ENCODE measurements at regions not wholly inside any gene's neighbourhood (a gene's known extent, or its start where the extent isn't known, plus 50 kb on each side); places are given as distances from the start of the nearest gene placed in this dataset.

DNA sequence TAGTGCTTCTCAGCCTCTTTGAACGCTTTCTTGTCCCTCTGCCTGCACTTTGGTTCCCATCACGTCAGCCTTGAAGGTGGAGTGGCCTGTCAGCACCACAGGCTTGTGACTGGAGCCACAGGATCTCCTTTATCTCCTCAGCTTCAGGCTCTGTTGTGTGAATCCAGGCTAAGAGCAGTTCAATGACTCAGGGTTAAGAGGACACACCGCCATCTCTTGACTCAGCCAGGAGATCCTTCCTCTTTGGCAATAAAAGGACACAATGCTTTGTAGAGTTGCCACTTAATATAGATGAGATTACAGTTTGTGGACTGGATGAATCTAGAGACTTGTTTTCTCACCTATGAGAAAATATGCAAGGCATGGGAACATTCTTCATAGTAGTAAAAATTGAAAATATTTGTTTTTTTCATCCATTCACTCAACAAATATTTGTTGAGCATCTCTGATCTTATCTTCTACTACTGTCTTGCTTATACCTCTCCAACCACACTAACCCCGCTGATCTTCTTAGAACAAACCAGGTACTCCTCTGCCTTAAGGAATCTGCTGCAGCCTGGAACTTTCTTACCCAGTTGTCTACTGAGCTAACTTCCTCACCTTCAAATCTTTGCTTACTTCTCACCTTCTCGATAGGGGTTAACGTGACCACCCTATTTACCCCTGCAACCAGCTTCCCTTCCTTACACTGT is 62.3 kb downstream of the UCHL1 start:
- DNase-seq (ENCODE audit: low read depth in 4 of 4, low spot score in 2 of 4): no peak

DNA sequence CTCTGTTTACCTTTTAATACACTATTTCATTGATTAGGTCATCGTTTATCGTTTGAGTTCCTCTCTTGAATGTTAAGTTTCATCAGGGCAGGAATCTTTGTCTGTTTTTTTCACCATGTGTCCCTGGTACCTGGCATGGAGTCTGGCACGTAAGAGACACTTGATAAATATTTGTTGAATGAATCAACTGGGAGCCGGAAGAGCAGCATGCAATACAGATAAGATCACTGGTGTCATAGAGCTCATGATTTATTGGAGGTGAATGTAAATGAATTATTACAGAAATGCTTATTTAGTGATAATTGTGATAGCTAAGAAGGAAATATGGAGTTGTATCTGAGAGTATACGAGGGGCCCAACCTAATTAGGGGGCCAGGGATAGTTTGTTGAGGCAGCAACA is 62.8 kb downstream of the UCHL1 start:
- no peak for DNase-seq (ENCODE audit: low read depth in 4 of 4, low spot score in 2 of 4)

DNA sequence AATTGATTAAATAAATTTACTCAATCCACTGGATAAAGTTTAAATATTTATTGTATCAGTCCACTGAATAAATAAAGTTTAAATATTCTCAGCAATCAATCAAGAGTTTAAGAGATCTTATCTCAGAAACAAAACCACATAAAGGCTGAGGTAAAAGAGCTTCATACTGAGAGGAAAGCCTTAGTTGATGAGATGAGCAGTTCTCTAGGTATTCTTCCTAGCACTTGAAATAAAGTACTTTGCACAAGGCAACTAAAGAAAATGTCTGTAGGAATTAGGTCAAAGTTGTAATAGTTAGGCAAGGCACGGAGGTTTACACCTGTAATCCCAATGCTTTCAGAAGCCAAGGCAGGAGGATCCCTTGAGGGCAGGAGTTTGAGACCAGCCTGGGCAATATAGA is 63.5 kb downstream of the UCHL1 start:
- no peak for DNase-seq (ENCODE audit: low read depth in 4 of 4, low spot score in 2 of 4)

DNA sequence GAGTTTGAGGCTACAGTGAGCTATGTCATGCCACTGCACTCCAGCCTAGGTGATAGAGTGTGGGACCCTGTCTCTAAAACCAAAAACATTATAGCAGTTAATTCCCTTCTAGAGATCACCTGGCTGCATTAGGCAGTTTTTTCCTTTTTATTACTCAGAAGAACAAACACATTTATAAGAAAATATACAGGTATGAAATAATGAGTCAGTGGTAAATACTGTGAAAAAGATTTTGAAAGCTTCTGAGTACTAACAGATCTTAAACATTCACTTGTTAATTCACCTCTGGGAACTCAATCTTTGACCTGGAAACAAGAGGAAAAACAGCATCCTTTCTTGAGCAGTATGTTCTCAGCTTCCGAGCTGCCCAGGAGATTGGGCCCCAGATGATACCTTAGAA is 64.1 kb downstream of the UCHL1 start:
- no peak for DNase-seq (ENCODE audit: low read depth in 4 of 4, low spot score in 2 of 4)

DNA sequence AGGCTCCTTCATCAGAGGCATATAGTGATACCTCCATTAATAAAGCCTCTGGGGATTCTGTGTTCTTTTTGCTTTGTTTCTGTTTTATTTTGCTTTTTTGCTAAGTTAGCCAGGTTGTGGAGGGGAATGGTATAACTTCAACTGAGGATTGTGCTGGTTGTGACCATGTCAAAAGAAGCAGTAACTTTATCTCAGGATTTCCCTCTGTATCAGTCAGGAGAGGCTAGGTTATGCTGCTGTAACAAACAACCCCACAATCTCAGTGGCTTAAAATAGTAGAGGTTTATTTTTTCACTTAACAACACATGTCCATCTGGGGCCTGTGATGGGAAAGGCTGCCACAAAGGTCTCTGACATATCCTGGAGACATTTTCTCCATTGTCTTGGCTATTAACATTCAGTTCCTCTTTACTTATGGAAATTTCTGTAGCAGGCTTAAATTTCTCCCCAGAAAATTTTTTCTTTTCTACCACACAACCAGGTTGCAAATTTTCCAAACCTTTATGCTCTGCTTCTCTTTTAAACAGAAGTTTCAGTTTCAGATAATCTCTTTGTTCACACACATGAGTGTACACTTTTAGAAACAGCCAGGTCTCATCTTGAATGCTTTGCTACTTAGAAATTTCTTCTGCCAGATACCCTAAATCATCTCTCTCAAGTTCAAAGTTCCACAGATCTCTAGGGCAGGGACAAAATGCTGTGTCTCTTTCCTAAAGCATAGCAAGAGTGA is 64.7 kb downstream of the UCHL1 start:
- DNase-seq (ENCODE audit: low read depth in 4 of 4, low spot score in 2 of 4): no peak

DNA sequence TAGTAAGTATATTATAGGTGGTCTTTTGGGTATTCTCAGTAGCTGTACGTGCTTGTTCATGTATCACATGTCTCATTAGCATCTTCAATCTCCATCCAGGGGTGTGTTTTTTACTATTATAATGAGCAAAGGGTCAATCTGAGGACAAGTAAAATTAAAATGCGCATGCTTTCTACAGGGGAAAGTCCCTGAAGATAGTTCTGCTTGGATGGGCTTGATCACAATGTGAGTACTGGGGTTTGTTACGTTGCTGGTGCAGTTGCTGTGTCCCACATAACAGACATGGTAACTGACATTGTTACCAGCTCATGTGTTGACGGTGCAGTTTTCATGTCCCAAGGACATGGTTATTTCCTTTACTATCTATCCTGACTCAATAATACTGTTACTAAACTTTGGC is 65.9 kb downstream of the UCHL1 start:
- DNase-seq (ENCODE audit: low read depth in 4 of 4, low spot score in 2 of 4): no peak

DNA sequence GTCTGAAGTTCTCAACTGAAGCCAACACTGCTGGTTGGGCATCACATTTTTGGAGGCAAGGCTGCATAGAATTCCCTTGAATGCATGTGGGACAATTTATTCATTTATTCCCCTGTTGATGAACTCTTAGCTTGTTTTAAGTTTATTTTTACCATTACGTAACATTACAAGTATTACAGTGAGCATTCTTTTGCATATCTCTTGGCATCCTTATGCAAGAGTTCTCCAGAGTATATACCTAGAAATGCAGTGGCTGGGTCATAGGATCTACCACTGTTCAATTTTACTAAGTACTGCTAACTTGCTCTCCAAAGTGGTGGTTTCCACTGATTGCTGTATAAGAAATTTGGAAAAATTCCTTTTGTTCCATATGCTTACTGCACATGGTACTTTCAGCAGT is 66.5 kb downstream of the UCHL1 start:
- no peak for DNase-seq (ENCODE audit: low read depth in 4 of 4, low spot score in 2 of 4)

DNA sequence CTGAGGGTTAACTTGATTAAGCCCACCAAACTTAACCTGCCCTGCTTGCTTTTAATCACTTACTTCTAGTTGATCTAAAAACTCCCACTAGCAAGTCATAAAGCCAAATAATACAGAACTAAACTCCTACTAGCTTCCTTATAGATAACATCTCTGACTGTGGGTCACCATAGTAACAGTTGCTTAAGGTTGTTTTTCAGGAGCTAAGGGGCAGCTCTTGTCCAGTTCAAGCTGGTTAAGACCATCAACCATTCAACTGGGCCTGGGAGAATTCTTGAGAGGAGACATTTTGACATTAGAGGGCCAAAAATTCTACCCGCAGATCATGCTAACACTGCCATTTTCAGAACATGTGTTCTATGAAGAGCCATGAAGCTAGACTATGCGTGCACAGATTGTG is 67.0 kb downstream of the UCHL1 start:
- DNase-seq (ENCODE audit: low read depth in 4 of 4, low spot score in 2 of 4): peak in 1 of 4 donors; percentile 17

DNA sequence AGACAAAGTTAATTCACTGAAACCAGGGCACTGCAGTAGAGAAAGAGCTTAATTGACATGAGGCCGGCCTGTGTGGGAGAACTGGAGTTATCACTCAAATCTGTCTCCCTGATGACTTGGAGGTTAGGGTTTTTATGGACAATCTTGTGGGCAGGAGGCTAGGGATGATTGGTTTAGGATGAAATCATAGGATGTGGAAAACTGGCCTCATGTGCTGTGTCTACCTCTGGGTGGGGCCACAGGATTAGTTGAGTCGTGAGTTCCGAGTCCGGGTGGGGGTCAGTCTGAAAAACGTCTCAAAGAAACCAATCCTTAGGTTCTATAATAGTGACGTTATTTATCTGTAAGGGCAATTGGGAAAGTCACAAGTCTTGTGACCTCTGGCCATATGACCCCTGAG is 68.1 kb downstream of the UCHL1 start:
- DNase-seq (ENCODE audit: low read depth in 4 of 4, low spot score in 2 of 4): no peak

DNA sequence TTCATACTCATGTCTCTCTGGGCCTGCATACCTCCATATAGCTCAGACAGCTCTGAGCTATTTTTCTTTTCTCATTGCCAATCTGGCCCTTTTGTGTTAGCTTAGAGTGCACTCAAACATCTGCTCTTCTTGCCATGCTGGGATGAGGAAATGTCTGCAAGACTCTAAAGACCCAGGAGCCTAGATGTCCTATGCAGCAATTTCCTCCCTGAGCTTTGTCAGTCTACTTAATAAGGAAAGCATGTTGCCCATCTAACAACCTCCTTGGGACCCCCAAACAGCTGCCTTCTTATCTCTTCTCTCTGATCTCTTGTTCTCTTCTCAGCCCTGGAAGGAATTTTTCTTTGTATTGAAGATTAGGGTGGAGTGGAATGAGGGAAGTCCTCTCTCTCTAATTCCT is 69.2 kb downstream of the UCHL1 start:
- DNase-seq (ENCODE audit: low read depth in 4 of 4, low spot score in 2 of 4): no peak

DNA sequence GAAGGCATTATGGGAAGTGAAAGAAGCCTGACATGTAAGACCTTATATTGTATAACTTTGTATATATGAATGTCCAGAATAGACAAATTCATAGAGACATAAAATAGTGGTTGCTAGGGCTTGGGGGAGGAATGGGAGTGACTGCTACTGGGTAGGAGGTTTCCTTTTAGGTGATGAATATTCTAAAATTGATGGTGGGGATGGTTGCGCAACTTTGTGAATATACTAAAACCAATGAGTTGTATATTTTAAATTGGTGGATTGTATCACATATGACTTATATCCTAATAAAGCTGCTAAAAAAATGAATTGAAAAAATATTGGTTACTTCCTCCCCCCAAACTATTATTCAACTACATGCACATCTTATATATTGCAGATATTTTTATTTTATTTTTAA is 70.0 kb downstream of the UCHL1 start:
- DNase-seq (ENCODE audit: low read depth in 4 of 4, low spot score in 2 of 4): no peak

DNA sequence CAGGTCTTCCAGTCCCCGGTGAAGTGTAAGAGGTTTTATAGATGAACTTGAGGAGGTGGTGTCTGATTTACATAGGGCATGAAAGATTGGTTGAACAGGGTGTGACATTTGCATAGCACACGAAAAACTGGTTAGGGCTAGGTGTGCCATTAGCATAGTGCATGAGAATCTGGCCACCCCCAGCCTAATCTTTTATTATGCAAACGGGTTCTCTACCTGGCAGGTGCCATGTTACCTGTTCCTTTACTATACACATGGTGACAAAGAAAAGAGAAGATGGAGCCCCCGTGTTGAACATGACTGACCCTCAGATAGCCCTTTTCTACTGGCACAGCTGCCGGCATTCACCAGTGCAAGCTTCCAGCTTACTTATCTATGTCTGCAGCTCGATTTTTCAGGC is 71.0 kb downstream of the UCHL1 start:
- DNase-seq (ENCODE audit: low read depth in 4 of 4, low spot score in 2 of 4): no peak

DNA sequence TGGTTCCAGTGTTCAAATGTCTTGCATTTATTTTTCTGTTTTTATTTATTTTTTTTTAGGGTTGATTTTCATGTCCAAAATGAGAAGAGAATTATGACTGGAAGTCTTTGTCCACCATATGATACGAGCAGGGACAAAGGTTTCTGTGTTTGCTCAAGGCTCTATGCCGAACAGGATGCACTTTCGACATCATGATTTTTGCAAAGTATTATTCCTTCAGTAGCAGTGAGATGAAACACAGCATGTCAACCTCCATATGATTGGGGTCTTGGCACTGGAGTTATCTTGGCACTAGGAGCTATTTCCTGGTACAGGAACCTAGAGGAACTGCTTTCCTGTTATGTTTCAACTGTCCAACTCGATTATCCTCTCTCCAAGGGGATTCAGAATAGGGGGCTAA is 72.6 kb downstream of the UCHL1 start:
- DNase-seq (ENCODE audit: low read depth in 4 of 4, low spot score in 2 of 4): no peak

DNA sequence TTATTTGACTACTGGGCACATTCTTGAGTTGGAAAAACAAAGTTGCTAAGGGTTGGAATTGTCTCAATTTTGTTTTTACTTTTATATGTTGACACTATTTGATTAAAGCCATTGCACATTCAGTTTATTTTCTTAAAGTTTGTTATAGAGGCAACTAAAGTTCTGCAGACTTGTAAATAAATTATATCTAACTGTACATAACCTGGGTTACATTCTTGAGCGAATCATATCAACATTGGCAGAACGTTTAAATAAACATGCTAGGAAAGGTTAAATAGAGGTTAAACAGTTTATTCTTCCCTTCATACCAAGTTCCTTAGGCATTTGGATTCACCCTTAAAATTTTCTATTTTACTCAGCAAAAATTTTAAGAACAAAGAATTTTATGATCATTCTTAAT is 74.5 kb downstream of the UCHL1 start:
- DNase-seq (ENCODE audit: low read depth in 4 of 4, low spot score in 2 of 4): no peak

DNA sequence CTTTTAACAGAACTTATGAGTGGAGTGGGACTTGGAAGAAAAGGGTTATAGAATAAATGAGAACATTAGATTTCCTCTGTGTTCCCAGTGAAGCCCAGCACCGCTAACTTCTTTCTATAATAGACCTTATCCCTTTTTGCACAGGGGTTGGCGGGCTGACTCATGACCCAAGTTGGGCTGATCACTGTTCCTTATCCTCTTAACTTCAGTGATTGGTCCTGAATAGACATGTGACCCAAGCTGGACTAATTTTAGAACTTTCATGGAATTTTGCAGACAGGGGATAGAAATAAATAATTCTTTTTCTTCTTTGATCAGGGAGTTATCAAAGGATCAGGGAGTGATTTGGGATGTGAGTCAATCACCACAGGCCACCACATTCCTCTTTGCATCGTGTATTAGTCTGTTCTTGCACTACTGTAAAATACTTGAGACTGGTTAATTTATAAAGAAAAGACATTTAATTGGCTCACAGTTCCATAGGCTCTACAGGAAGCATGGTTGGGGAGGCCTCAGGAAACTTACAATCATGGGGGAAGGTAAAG is 75.9 kb downstream of the UCHL1 start:
- DNase-seq (ENCODE audit: low read depth in 4 of 4, low spot score in 2 of 4): no peak

DNA sequence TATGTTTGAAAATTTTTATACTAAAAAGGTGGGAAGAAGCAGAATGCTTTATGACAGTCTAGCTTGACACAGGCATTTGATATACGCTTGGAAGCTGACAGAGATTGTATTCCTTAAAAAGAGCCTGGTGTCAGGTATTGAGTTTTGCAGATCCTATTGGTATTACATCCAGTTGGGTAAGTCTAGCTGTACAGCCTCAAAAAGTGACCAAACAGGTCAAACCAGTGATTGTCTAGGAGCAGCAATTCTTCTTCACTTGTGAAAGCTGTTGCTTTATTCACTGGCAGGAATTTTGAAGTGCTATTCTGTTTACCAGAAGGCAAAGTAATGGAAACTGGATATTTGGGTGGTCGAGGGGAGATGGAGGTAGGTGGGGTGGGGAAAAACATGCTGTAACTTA is 77.5 kb downstream of the UCHL1 start:
- DNase-seq (ENCODE audit: low read depth in 4 of 4, low spot score in 2 of 4): peak in 1 of 4 donors; percentile 32

DNA sequence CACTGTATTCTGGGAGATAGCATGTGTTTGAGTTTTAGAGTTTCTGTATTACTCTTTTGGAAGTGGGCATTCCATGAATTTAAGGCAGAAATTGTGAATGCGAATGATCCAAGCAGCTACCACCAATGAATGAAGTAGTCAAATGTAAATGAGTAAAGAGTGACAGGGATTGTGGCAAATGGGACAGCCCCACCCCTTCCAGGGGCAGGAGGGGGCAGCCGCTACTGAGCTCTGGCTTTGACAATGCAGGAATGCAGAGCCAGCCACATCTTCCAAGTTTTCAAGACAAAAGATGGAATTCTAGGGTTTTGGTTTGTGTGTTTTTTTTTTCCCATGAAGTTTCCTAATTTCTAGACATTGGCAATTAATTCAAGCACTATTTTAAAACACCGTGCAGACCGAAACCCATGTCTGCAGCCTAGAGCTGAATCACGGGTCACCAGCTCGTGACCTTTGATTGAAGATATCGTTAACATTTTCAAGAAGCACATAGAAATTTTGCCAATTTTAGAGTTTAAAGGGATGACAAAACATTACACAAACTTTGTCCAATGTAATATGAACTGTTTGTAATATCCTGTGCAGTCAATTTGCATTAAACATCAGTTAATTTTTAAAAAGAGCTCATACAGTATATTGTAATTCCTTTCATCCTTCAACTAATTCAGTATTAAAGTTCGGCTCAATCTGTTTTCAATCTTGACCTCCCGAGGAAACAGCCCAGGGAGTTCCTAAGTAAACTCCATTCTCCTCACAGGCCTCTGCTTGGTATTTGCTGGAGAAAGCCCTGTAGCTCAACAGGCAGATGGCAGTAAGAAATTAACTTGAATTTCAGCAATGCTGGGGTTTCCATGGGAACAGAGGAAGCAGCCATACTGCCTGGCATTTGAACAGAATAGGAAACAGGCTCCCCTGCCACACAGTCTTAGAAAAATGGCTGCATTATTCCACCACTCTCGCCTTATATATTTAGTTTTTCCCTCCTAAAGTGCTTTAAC is 83.4 kb downstream of the UCHL1 start:
- no peak for DNase-seq (ENCODE audit: low read depth in 4 of 4, low spot score in 2 of 4)

DNA sequence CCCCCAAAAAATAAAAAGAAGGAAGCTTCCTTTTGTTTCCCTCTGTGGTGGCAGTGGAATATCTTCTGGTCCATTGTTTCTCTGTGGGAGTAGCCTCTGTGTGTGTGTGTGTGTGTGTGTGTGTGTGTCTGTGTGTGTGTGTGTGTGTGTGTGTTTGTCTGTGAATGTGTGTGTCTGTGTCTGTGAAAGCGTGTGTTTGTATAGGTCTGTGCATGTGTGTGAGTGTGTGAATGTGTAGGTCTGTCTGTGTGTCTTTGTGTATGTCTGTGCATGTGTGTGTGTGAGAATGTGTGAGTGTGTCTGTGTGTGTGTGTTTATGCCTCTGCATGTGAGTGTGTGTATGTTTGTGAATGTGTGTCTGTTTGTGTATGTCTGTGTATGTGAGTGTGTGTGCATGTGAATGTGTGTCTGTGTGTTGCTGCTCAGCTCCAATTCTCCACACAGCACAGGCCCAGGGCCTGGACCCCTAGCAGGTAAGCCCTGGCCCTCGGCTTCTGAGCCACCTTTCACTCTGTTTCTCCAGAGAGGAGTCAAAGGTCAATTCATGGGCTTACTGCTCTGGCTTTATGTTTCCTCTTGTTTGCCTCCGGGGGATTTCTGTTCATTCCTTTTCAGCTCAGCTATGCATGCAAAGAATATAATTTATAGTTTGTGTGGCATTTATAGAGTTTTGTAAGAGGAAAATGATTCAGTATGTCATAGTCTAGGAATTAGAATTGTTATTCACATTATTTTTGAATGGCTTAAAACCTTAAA is 89.8 kb downstream of the UCHL1 start:
- DNase-seq (ENCODE audit: low read depth in 4 of 4, low spot score in 2 of 4): no peak

DNA sequence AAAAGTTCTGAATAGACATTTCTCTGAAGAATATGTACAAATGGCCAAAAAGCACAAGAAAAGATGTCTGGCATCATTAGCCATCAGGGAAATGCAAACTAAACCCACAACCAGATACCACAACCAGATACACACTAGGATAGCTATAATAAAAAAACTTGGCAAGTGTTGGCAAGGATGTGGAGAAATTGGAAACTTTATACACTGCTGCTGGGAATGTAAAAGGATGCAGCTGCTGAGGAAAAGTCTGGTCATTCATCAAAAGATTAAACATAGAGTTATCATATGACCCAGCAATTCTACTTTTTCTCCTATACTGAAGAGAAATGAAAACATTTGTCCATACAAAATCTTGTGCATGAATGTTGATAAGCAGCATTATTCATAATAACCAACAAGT is 92.3 kb downstream of the UCHL1 start:
- no peak for DNase-seq (ENCODE audit: low read depth in 4 of 4, low spot score in 2 of 4)

DNA sequence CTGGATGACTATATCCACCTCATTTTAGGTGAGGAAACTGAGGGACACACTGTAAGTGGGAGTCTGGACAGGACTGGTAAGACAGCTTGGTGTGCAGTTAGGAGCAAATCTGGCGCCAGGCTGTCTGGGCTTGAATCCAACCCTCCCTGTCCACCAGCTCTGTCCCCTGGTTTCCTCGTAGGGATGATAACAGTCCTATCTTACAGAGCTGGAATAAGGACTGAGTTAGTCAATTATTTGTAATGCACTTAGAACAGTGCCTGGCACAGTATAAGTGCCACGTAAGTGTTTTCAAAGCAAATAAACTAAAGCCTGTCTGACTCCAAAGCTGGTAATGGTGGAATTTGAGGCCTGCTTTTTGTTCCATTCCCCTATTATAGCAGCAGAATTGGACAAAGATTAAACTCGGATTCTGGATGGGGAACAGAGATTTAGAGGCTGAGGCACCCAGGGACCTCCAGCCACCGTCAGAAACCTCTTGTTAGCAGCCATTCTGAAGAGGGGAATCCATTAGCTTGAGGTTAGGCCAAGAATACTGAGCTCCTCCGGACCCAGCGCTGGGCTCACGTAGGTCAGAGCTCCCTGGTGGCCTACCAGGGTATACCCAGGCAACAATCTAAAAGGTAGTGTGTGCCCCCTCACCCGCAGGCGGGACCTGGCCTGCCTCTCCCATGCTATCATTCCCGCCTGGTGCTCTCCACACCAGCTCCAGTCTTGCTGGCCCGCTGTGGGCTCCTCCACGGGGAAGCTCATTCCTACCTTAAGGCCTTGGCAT is 102.1 kb downstream of the UCHL1 start:
- no peak for DNase-seq (ENCODE audit: low read depth in 4 of 4, low spot score in 2 of 4)
